HCT116 (cell line): ENCODE measurements at regions not wholly inside any gene's neighbourhood (a gene's known extent, or its start where the extent isn't known, plus 50 kb on each side); places are given as distances from the start of the nearest gene placed in this dataset.

ENCODE experiments used
- ATAC-seq: fragments of 200-7000 bp; cut with Tn5 transposase; 2 replicates; pipeline ENCODE4 v1.9.1; 2020; ENCODE audit warnings: mild to moderate bottlenecking, moderate library complexity
- BruUV-seq: library from RNA; stranded (reverse); fragments of 400-500 nt; replicated peaks from 2 replicates; lab custom pipeline; 2021; lab: Mats Ljungman, UMichigan
- CTCF ChIA-PET: fragments of 300-600 bp; sonication (Branson Sonifier 250); formaldehyde crosslinking; loops from one replicate; lab custom pipeline; 2021; ENCODE audit warnings: antibody characterized with exemption; lab: Charles Lee
- POLR2A ChIA-PET: fragments of 300-600, 350-600 bp; sonication (Branson Sonifier 250); formaldehyde crosslinking; loops from one replicate; lab custom pipeline; 2021; ENCODE audit warnings: antibody characterized with exemption; lab: Charles Lee
- RAD21 ChIA-PET, 2 experiments: fragments of 300-600 bp; sonication (Branson Sonifier 250); formaldehyde crosslinking; loops; one replicate each; lab custom pipeline; 2023; ENCODE audit warnings: low total read pairs in 2 of 2; ENCODE audit not compliant: uncharacterized antibody in 2 of 2, unreplicated experiment in 2 of 2, low non-redundant PET in 1 of 2; lab: Charles Lee
- DNase-seq: peaks from one replicate; pipeline ENCODE4 v3.0.0-alpha.2; 2010; ENCODE audit warnings: low read depth, low spot score
- H2AFZ ChIP-seq: fragments of 200-600 bp; shearing (Covaris generic), sonication (generic); 2 replicates; pipeline ENCODE4 v1.6.1; 2017; ENCODE audit warnings: low read depth, mixed run types, mixed read lengths, antibody characterized with exemption, low read length; ENCODE audit not compliant: poor library complexity, severe bottlenecking
- H3K27ac ChIP-seq: 2 replicates; pipeline ENCODE4 v1.5.1; 2012; ENCODE audit warnings: low read depth, low read length
- H3K27me3 ChIP-seq: fragments of 200-600 bp; sonication (generic); 2 replicates; pipeline ENCODE4 v1.6.1; 2016; ENCODE audit warnings: mixed run types, low read length, mixed read lengths; ENCODE audit not compliant: insufficient read depth
- H3K36me3 ChIP-seq, 2 experiments: fragments of 200-500 bp in 1 of 2; fragments of 200-600 bp in 1 of 2; sonication (Bioruptor generic) in 1 of 2; sonication (generic) in 1 of 2; 2 replicates each; pipeline versions ENCODE4 v1.5.1 to v1.6.1; 2014 to 2016; ENCODE audit warnings: low read length in 2 of 2, inconsistent platforms in 1 of 2, mixed read lengths in 1 of 2, mixed run types in 1 of 2; ENCODE audit not compliant: insufficient read depth in 2 of 2, control insufficient read depth in 1 of 2
- H3K4me1 ChIP-seq, 2 experiments: fragments of 200-600 bp in 1 of 2; sonication (generic) in 1 of 2; 2 replicates each; pipeline versions ENCODE4 v1.5.1 to v1.6.1; 2012 to 2017; ENCODE audit warnings: low read length in 2 of 2, inconsistent platforms in 1 of 2, mild to moderate bottlenecking in 1 of 2, mixed read lengths in 1 of 2, mixed run types in 1 of 2, moderate library complexity in 1 of 2; ENCODE audit not compliant: insufficient read depth in 2 of 2, control insufficient read depth in 1 of 2
- H3K4me2 ChIP-seq: fragments of 200-600 bp; sonication (generic); 2 replicates; pipeline ENCODE4 v1.6.1; 2017; ENCODE audit warnings: mixed run types, low read length, mixed read lengths
- H3K4me3 ChIP-seq, 2 experiments: fragments of 200-600 bp in 1 of 2; sonication (generic) in 1 of 2; replicated peaks in 1 of 2; 2 replicates each; pipeline ENCODE4 v1.5.1; 2011 to 2016; ENCODE audit warnings: low read length in 2 of 2, control low read depth in 1 of 2, low read depth in 1 of 2, mild to moderate bottlenecking in 1 of 2, mixed read lengths in 1 of 2, mixed run types in 1 of 2
- H3K79me2 ChIP-seq: fragments of 200-600 bp; sonication (generic); 2 replicates; pipeline ENCODE4 v1.6.1; 2017; ENCODE audit warnings: mild to moderate bottlenecking, mixed run types, low read length, moderate library complexity, mixed read lengths; ENCODE audit not compliant: insufficient read depth
- H3K9ac ChIP-seq: fragments of 200-600 bp; sonication (generic); 2 replicates; pipeline ENCODE4 v1.6.1; 2016; ENCODE audit warnings: low read length, mixed read lengths
- H3K9me2 ChIP-seq: fragments of 200-600 bp; sonication (generic), shearing (Covaris generic); 2 replicates; pipeline ENCODE4 v1.6.1; 2017; ENCODE audit warnings: mixed run types, mild to moderate bottlenecking, moderate library complexity; ENCODE audit not compliant: insufficient read depth
- H3K9me3 ChIP-seq, 2 experiments: fragments of 200-500 bp in 1 of 2; fragments of 200-600 bp in 1 of 2; sonication (Bioruptor generic) in 1 of 2; sonication (generic) in 1 of 2; 2 replicates each; pipeline ENCODE4 v1.6.1; 2014 to 2017; ENCODE audit warnings: low read length in 2 of 2, mixed read lengths in 2 of 2, inconsistent platforms in 1 of 2, low read depth in 1 of 2, mild to moderate bottlenecking in 1 of 2, mixed run types in 1 of 2, moderate library complexity in 1 of 2; ENCODE audit not compliant: control insufficient read depth in 1 of 2, insufficient read depth in 1 of 2
- H4K20me1 ChIP-seq: fragments of 200-600 bp; sonication (generic), shearing (Covaris generic); 2 replicates; pipeline ENCODE4 v1.6.1; 2017; ENCODE audit warnings: mixed run types, mild to moderate bottlenecking, moderate library complexity; ENCODE audit not compliant: insufficient read depth
- CBX3 ChIP-seq: IDR thresholded peaks from 2 replicates; pipeline ENCODE4 v1.6.1; 2012; ENCODE audit warnings: low read depth
- CEBPB ChIP-seq: IDR thresholded peaks from 2 replicates; pipeline ENCODE4 v1.6.1; 2012; ENCODE audit warnings: low read depth
- EGR1 ChIP-seq: IDR thresholded peaks from 2 replicates; pipeline ENCODE4 v1.6.1; 2012; ENCODE audit warnings: low read depth
- EZH2phosphoT487 ChIP-seq: fragments of 200-600 bp; IDR thresholded peaks from 2 replicates; pipeline ENCODE4 v1.6.1; 2018; ENCODE audit warnings: antibody characterized with exemption, borderline replicate concordance
- FOSL1 ChIP-seq: IDR thresholded peaks from 2 replicates; pipeline ENCODE4 v1.6.1; 2012; ENCODE audit warnings: low read depth
- JUND ChIP-seq: IDR thresholded peaks from 2 replicates; pipeline ENCODE4 v1.6.1; 2012
- POLR2A ChIP-seq: IDR thresholded peaks from 2 replicates; pipeline ENCODE4 v1.7.0; 2011; ENCODE audit warnings: borderline replicate concordance; ENCODE audit not compliant: insufficient read depth, insufficient read length; ENCODE audit errors: extremely low read depth
- POLR2AphosphoS5 ChIP-seq: IDR thresholded peaks from 2 replicates; pipeline ENCODE4 v1.6.1; 2011; ENCODE audit warnings: mild to moderate bottlenecking, low read depth, low read length, moderate library complexity
- RAD21 ChIP-seq: IDR thresholded peaks from 2 replicates; pipeline ENCODE4 v1.6.1; 2012; ENCODE audit warnings: low read depth, mild to moderate bottlenecking
- SIN3A ChIP-seq: IDR thresholded peaks from 2 replicates; pipeline ENCODE4 v1.6.1; 2012; ENCODE audit warnings: low read depth
- YY1 ChIP-seq: IDR thresholded peaks from 2 replicates; pipeline ENCODE4 v1.6.1; 2011; ENCODE audit warnings: low read length, low read depth, moderate library complexity, mild to moderate bottlenecking; ENCODE audit not compliant: insufficient replicate concordance; ENCODE audit errors: extremely low read depth
- ZFX ChIP-seq: fragments of 450-650 bp; IDR thresholded peaks from 2 replicates; pipeline ENCODE4 v1.6.1; 2017
- ZNF274 ChIP-seq: fragments of 200-500 bp; sonication (Bioruptor generic); IDR thresholded peaks from 2 replicates; pipeline ENCODE4 v1.6.1; 2014; ENCODE audit warnings: mild to moderate bottlenecking, low read depth, low read length, inconsistent platforms
- intact Hi-C: fragments of 100-400 bp; cut with micrococcal nuclease; formaldehyde crosslinking; loops from 2 replicates; pipeline ENCODE4 v1.10.0; 2022
- TF ChIP-seq, protein P1 (sequence below): IDR thresholded peaks from 2 replicates; pipeline ENCODE4 v1.6.1; 2012
- TF ChIP-seq, protein P2 (sequence below): IDR thresholded peaks from 2 replicates; pipeline ENCODE4 v1.6.1; 2011; ENCODE audit warnings: mild to moderate bottlenecking, low read length, moderate library complexity; ENCODE audit not compliant: insufficient replicate concordance; ENCODE audit errors: extremely low read depth
- TF ChIP-seq, protein P3 (sequence below): IDR thresholded peaks from 2 replicates; pipeline ENCODE4 v1.6.1; 2012; ENCODE audit warnings: low read depth
- TF ChIP-seq, protein P4 (sequence below), 3 experiments: fragments of 200-600 bp in 1 of 3; sonication (generic) in 1 of 3; IDR thresholded peaks in 2 of 3; conservative IDR thresholded peaks in 1 of 3; 2 replicates each; pipeline ENCODE4 v1.5.1; 2012 to 2017; ENCODE audit warnings: low read depth in 2 of 3, low read length in 2 of 3, antibody characterized with exemption in 1 of 3, borderline replicate concordance in 1 of 3, control low read depth in 1 of 3, mild to moderate bottlenecking in 1 of 3, mixed read lengths in 1 of 3, mixed run types in 1 of 3, moderate library complexity in 1 of 3; ENCODE audit not compliant: insufficient read depth in 1 of 3

DNA sequence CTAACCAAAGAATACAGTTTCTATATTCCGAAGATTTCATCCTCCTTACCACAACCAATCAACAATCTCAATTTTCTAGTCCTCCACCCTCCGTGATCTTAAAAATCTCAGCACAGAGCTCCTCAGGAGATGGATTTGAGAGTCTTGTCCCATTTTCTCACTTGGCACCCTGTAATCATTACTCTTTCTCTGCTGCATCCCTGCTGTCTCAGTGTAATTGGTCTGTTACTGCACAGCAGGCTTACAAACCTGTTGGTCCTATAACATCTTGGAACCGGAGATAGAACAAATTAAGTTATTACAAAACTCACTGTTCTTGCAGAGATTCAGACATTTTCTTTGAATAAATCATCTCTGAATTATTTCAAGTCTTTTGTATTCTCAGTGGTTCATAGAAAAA, 1227.2 kb downstream of the JRKL start:
- ATAC-seq (no peak), DNase-seq (no peak)
- Histone ChIP-seq H4K20me1 (no peaks in the 10 kb centered on the region), H3K4me2 (no peak overlapping the region), H3K36me3 (no peaks in the 10 kb centered on the region), H3K27me3 (no peaks in the 10 kb centered on the region), H3K4me3 (no peak overlapping the region), H3K79me2 (no peaks in the 10 kb centered on the region), H3K27ac (no peak overlapping the region), H3K9me2 (no peaks in the 10 kb centered on the region), H3K9me3 (peaks cover 4 to 23% of the 10 kb centered on the region in 2 experiments; a peak in 3 of 4 replicates), H3K4me1 (no peaks in the 10 kb centered on the region), H2AFZ (no peak overlapping the region), H3K9ac (no peak overlapping the region)
- TF ChIP-seq YY1 (no peak), POLR2AphosphoS5 (no peak), SIN3A (no peak), EGR1 (no peak), CEBPB (no peak), POLR2A (no peak), RAD21 (no peak), ZNF274 (no peak), JUND (no peak), FOSL1 (no peak), ZFX (no peak), EZH2phosphoT487 (no peak), CBX3 (no peak)
- TF ChIP-seq, protein P1, sequence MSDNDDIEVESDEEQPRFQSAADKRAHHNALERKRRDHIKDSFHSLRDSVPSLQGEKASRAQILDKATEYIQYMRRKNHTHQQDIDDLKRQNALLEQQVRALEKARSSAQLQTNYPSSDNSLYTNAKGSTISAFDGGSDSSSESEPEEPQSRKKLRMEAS, result no peak
- TF ChIP-seq, protein P2, sequence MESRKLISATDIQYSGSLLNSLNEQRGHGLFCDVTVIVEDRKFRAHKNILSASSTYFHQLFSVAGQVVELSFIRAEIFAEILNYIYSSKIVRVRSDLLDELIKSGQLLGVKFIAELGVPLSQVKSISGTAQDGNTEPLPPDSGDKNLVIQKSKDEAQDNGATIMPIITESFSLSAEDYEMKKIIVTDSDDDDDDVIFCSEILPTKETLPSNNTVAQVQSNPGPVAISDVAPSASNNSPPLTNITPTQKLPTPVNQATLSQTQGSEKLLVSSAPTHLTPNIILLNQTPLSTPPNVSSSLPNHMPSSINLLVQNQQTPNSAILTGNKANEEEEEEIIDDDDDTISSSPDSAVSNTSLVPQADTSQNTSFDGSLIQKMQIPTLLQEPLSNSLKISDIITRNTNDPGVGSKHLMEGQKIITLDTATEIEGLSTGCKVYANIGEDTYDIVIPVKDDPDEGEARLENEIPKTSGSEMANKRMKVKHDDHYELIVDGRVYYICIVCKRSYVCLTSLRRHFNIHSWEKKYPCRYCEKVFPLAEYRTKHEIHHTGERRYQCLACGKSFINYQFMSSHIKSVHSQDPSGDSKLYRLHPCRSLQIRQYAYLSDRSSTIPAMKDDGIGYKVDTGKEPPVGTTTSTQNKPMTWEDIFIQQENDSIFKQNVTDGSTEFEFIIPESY, result no peak
- TF ChIP-seq, protein P3, sequence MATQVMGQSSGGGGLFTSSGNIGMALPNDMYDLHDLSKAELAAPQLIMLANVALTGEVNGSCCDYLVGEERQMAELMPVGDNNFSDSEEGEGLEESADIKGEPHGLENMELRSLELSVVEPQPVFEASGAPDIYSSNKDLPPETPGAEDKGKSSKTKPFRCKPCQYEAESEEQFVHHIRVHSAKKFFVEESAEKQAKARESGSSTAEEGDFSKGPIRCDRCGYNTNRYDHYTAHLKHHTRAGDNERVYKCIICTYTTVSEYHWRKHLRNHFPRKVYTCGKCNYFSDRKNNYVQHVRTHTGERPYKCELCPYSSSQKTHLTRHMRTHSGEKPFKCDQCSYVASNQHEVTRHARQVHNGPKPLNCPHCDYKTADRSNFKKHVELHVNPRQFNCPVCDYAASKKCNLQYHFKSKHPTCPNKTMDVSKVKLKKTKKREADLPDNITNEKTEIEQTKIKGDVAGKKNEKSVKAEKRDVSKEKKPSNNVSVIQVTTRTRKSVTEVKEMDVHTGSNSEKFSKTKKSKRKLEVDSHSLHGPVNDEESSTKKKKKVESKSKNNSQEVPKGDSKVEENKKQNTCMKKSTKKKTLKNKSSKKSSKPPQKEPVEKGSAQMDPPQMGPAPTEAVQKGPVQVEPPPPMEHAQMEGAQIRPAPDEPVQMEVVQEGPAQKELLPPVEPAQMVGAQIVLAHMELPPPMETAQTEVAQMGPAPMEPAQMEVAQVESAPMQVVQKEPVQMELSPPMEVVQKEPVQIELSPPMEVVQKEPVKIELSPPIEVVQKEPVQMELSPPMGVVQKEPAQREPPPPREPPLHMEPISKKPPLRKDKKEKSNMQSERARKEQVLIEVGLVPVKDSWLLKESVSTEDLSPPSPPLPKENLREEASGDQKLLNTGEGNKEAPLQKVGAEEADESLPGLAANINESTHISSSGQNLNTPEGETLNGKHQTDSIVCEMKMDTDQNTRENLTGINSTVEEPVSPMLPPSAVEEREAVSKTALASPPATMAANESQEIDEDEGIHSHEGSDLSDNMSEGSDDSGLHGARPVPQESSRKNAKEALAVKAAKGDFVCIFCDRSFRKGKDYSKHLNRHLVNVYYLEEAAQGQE, result no peak
- TF ChIP-seq, protein P4, sequence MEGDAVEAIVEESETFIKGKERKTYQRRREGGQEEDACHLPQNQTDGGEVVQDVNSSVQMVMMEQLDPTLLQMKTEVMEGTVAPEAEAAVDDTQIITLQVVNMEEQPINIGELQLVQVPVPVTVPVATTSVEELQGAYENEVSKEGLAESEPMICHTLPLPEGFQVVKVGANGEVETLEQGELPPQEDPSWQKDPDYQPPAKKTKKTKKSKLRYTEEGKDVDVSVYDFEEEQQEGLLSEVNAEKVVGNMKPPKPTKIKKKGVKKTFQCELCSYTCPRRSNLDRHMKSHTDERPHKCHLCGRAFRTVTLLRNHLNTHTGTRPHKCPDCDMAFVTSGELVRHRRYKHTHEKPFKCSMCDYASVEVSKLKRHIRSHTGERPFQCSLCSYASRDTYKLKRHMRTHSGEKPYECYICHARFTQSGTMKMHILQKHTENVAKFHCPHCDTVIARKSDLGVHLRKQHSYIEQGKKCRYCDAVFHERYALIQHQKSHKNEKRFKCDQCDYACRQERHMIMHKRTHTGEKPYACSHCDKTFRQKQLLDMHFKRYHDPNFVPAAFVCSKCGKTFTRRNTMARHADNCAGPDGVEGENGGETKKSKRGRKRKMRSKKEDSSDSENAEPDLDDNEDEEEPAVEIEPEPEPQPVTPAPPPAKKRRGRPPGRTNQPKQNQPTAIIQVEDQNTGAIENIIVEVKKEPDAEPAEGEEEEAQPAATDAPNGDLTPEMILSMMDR (IDR thresholded peaks at IDR 0.05 in 2 of 3, conservative IDR thresholded peaks at IDR 0.05 in 1 of 3; ENCODE audit: borderline replicate concordance in 1 of 3, insufficient read depth in 1 of 3, low read depth in 2 of 3, low read length in 2 of 3), result no peak
- intact Hi-C loops, result no loop called here
- ChIA-PET RAD21 (no interaction called here), POLR2A (no interaction called here), CTCF (no interaction called here)
- no TSS peak for BruUV-seq
